ENCODE measurements at regions not wholly inside any gene's neighbourhood (a gene's known extent, or its start where the extent isn't known, plus 50 kb on each side); places are given as distances from the start of the nearest gene placed in this dataset.

GRCh38 chr15:60138397-60138968, 134.4 kb downstream of the FOXB1 start:
- TF ChIP-seq JUND (IDR thresholded peaks at IDR 0.05) = no peak
- TF ChIP-seq HNF4G (IDR thresholded peaks at IDR 0.05) = no peak
- TF ChIP-seq, protein P1, sequence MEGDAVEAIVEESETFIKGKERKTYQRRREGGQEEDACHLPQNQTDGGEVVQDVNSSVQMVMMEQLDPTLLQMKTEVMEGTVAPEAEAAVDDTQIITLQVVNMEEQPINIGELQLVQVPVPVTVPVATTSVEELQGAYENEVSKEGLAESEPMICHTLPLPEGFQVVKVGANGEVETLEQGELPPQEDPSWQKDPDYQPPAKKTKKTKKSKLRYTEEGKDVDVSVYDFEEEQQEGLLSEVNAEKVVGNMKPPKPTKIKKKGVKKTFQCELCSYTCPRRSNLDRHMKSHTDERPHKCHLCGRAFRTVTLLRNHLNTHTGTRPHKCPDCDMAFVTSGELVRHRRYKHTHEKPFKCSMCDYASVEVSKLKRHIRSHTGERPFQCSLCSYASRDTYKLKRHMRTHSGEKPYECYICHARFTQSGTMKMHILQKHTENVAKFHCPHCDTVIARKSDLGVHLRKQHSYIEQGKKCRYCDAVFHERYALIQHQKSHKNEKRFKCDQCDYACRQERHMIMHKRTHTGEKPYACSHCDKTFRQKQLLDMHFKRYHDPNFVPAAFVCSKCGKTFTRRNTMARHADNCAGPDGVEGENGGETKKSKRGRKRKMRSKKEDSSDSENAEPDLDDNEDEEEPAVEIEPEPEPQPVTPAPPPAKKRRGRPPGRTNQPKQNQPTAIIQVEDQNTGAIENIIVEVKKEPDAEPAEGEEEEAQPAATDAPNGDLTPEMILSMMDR (IDR thresholded peaks at IDR 0.05; ENCODE audit: low read depth, low read length, missing input control) = no peak
- TF ChIP-seq, protein P2, sequence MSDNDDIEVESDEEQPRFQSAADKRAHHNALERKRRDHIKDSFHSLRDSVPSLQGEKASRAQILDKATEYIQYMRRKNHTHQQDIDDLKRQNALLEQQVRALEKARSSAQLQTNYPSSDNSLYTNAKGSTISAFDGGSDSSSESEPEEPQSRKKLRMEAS (IDR thresholded peaks at IDR 0.05) = no peak
- no peak for TF ChIP-seq SP1 (IDR thresholded peaks at IDR 0.05)
- no peak for TF ChIP-seq ATF3 (IDR thresholded peaks at IDR 0.05)
- no peak for TF ChIP-seq ZBTB33 (IDR thresholded peaks at IDR 0.05)
- no peak for TF ChIP-seq RXRA (IDR thresholded peaks at IDR 0.05)
